ENCODE measurements at regions not wholly inside any gene's neighbourhood (a gene's known extent, or its start where the extent isn't known, plus 50 kb on each side); places are given as distances from the start of the nearest gene placed in this dataset.

DNA sequence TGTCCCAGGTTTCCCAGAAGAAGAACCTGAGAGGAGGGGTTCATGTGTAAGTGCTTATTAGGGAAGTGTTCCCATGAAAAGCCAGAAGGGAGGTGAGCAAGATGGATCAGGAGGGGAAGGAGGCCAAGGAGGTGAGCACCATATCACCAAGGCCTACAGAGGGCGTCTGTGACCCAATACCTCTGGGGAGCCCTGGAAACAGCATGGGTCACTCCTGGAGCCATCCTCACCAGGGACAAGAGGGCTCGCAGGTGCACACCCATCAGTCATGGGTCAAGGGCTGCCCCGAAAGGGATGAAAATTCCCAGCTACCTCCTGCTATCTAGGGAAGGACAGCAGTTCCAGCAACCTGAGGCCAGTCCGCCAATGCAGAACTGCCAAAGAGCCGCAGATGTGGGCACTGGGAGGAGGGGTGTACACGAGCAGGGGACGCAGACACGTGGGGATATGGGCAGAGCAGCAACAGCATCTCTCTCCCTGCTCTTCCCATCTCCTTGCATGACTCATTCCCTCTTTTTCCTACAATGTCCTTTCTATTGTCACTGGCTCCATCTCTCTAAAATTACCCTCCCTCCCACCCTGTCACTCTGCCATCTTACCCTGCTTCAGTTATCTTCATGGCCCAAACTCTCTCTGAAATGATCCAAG lies 167.6 kb upstream of the FSTL4 start:
- peaks cover 3% of the 10 kb centered on the region for H3K27me3 Mint-ChIP-seq (ENCODE audit: unreplicated experiment)
- DNase-seq (ENCODE audit: low spot score) = no peak
- no peaks in the 10 kb centered on the region for H3K9me3 Mint-ChIP-seq (ENCODE audit: unreplicated experiment)
- H3K27ac Mint-ChIP-seq (ENCODE audit: unreplicated experiment) = no peak overlapping the region
- no peaks in the 10 kb centered on the region for H3K4me1 Mint-ChIP-seq (ENCODE audit: unreplicated experiment)
- TF ChIP-seq, protein P1, sequence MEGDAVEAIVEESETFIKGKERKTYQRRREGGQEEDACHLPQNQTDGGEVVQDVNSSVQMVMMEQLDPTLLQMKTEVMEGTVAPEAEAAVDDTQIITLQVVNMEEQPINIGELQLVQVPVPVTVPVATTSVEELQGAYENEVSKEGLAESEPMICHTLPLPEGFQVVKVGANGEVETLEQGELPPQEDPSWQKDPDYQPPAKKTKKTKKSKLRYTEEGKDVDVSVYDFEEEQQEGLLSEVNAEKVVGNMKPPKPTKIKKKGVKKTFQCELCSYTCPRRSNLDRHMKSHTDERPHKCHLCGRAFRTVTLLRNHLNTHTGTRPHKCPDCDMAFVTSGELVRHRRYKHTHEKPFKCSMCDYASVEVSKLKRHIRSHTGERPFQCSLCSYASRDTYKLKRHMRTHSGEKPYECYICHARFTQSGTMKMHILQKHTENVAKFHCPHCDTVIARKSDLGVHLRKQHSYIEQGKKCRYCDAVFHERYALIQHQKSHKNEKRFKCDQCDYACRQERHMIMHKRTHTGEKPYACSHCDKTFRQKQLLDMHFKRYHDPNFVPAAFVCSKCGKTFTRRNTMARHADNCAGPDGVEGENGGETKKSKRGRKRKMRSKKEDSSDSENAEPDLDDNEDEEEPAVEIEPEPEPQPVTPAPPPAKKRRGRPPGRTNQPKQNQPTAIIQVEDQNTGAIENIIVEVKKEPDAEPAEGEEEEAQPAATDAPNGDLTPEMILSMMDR (IDR thresholded peaks at IDR 0.05; ENCODE audit: unreplicated experiment) = no peak
- no peaks in the 10 kb centered on the region for H3K36me3 Mint-ChIP-seq (ENCODE audit: low read depth, unreplicated experiment)
- H3K4me3 Mint-ChIP-seq (ENCODE audit: unreplicated experiment) = no peak overlapping the region

DNA sequence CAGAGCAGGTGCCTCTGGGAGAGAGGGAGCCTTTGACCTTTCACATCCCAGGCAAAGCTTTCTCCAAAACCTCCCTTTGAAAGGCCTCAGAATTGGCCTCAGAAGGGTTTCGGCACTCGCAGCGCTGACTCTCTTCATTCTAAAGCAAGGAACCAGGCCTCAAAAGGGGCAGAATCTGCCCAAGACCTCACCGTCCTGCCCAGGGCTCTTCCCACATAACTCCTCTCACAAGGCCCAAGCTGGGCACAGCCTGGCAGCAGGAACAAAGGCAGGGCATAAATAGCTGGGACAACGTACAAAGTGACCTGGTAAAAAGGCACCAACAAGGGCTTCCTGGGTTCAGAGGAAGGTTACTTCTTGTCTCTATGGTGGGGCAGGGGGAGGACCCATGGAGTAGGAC lies 166.3 kb upstream of the FSTL4 start:
- Mint-ChIP-seq H3K27ac (ENCODE audit: unreplicated experiment) (no peak overlapping the region), H3K9me3 (ENCODE audit: unreplicated experiment) (no peaks in the 10 kb centered on the region), H3K36me3 (ENCODE audit: low read depth, unreplicated experiment) (no peaks in the 10 kb centered on the region), H3K27me3 (ENCODE audit: unreplicated experiment) (peaks cover 3% of the 10 kb centered on the region), H3K4me3 (ENCODE audit: unreplicated experiment) (no peak overlapping the region), H3K4me1 (ENCODE audit: unreplicated experiment) (no peaks in the 10 kb centered on the region)
- DNase-seq (ENCODE audit: low spot score) = no peak
- TF ChIP-seq, protein P1 (IDR thresholded peaks at IDR 0.05; ENCODE audit: unreplicated experiment) = no peak

DNA sequence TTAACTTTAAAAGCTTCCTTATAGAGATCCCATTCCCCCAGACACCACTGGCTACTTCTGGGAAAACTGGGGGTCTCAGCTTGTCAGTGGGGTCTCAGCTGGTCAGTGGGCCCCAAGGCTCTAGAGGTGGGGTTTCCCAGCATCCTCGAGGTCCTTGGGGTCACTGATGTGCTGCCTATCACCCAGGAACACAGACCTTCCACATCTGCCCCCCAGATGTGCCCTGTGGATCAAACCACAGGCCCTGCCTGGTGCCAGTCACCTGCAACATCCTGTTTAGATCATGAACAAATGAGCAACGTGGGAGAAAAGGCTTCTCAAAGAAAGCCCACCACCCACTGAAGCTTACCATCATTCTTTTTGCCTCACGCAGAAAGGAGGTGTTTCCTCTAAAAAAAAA lies 165.6 kb upstream of the FSTL4 start:
- TF ChIP-seq, protein P1 (IDR thresholded peaks at IDR 0.05; ENCODE audit: unreplicated experiment) = no peak
- peaks cover 3% of the 10 kb centered on the region for H3K27me3 Mint-ChIP-seq (ENCODE audit: unreplicated experiment)
- H3K9me3 Mint-ChIP-seq (ENCODE audit: unreplicated experiment) = no peaks in the 10 kb centered on the region
- no peak overlapping the region for H3K4me3 Mint-ChIP-seq (ENCODE audit: unreplicated experiment)
- H3K4me1 Mint-ChIP-seq (ENCODE audit: unreplicated experiment) = no peaks in the 10 kb centered on the region
- no peak overlapping the region for H3K27ac Mint-ChIP-seq (ENCODE audit: unreplicated experiment)
- no peaks in the 10 kb centered on the region for H3K36me3 Mint-ChIP-seq (ENCODE audit: low read depth, unreplicated experiment)
- DNase-seq (ENCODE audit: low spot score) = no peak

DNA sequence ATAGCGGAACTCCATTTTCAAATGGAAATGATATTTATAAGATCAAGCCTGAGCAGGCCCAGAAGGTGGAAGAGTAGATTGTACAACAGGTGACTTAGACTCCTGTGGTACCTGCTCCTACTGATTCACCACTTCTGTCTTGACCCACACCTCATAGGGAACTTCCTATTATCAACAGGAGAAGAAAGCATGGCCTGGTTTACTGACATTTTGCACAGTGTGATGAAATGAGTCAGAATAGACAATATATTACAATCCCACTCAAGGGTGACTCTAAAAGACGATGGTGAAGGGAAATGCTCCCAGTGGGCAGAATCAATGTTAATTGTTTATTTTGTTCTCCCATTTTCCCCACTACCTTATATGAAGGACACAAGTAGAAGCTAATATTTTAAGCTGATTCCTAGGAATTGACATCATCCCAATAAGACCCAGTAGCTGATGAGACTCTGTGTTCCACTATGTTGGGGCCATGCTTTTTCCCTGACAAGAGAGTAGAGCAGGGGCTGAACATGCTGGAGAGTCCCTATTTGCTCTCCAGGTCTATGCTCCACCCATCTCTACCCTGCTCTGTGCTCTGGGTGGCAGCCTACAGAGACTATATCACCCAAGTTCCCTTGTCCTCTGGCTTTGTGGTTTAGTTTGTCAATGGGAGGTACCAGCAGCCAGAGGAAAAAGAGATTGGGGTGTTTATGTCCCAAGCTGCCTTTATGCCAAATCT lies 163.4 kb upstream of the FSTL4 start:
- Mint-ChIP-seq H3K36me3 (ENCODE audit: low read depth, unreplicated experiment) (no peaks in the 10 kb centered on the region), H3K27ac (ENCODE audit: unreplicated experiment) (no peak overlapping the region), H3K27me3 (ENCODE audit: unreplicated experiment) (peaks cover 3% of the 10 kb centered on the region), H3K9me3 (ENCODE audit: unreplicated experiment) (no peaks in the 10 kb centered on the region), H3K4me1 (ENCODE audit: unreplicated experiment) (no peaks in the 10 kb centered on the region), H3K4me3 (ENCODE audit: unreplicated experiment) (no peak overlapping the region)
- DNase-seq (ENCODE audit: low spot score) = no peak
- TF ChIP-seq, protein P1 (IDR thresholded peaks at IDR 0.05; ENCODE audit: unreplicated experiment) = no peak
